Transverse colon (tissue), 4 donors: ENCODE measurements at regions not wholly inside any gene's neighbourhood (a gene's known extent, or its start where the extent isn't known, plus 50 kb on each side); places are given as distances from the start of the nearest gene placed in this dataset.

ENCODE experiments used
- DNase-seq: peaks from one replicate; pipeline ENCODE4 v3.0.0-alpha.2; 2019
- H3K27ac ChIP-seq, 4 donors: fragments of 200-600 bp; sonication (generic); 2 replicates each; pipeline ENCODE4 v1.5.1; 2016 to 2018; ENCODE audit warnings: inconsistent platforms in 4 of 4
- H3K27me3 ChIP-seq: fragments of 200-600 bp; sonication (generic); 2 replicates; pipeline ENCODE4 v1.5.1; 2017; ENCODE audit warnings: inconsistent platforms
- H3K36me3 ChIP-seq, 4 donors: fragments of 200-600 bp; sonication (generic); 2 replicates each; pipeline ENCODE4 v1.5.1; 2017 to 2019; ENCODE audit warnings: inconsistent platforms in 4 of 4
- H3K4me1 ChIP-seq, 4 donors: fragments of 200-600 bp; sonication (generic); 2 replicates each; pipeline ENCODE4 v1.5.1; 2017 to 2020; ENCODE audit warnings: inconsistent platforms in 4 of 4
- H3K4me3 ChIP-seq, 4 donors: fragments of 200-600 bp; sonication (generic); 1 replicate in 1 of 4; 2 replicates in 3 of 4; pipeline versions ENCODE4 v1.5.1 to v1.6.1; 2017 to 2019; ENCODE audit warnings: inconsistent platforms in 4 of 4
- H3K9me3 ChIP-seq, 2 donors: fragments of 200-600 bp; sonication (generic); 2 replicates each; pipeline ENCODE4 v1.5.1; 2017 to 2019; ENCODE audit warnings: inconsistent platforms in 2 of 2
- CTCF ChIP-seq, 5 experiments: fragments of 200-600 bp in 3 of 5; fragments of 450-650 bp in 2 of 5; sonication (generic) in 3 of 5; IDR thresholded peaks; 1 replicate in 2 of 5; 2 replicates in 3 of 5; pipeline ENCODE4 v1.5.1; 2016 to 2017; ENCODE audit warnings: antibody characterized with exemption in 5 of 5, inconsistent platforms in 3 of 5, mild to moderate bottlenecking in 2 of 5, moderate library complexity in 1 of 5
- EP300 ChIP-seq: sonication (generic); formaldehyde crosslinking; IDR thresholded peaks from one replicate; pipeline ENCODE4 v1.6.1; 2017; ENCODE audit warnings: antibody characterized with exemption, low read depth
- POLR2A ChIP-seq: fragments of 450-650 bp; IDR thresholded peaks from one replicate; pipeline ENCODE4 v1.6.1; 2016; ENCODE audit warnings: antibody characterized with exemption, mild to moderate bottlenecking, moderate library complexity
- POLR2AphosphoS5 ChIP-seq, 3 donors: sonication (generic); formaldehyde crosslinking; IDR thresholded peaks; one replicate each; pipeline ENCODE4 v1.6.1; 2016; ENCODE audit warnings: antibody characterized with exemption in 3 of 3
- WGBS, 2 donors: methylation state at CpG; one replicate each; pipeline ENCODE4 v1.1.5; 2018; ENCODE audit warnings: low coverage in 1 of 2; 5-methylcytosine and 5-hydroxymethylcytosine counted together
- in situ Hi-C, 4 donors: fragments of 200-750 bp; cut with MboI; loops; one replicate each; pipeline versions ENCODE4 v1.15.0 to v1.15.1; 2017; ENCODE audit warnings: low sequenced_read_pairs in 3 of 4, low pct_ligation_motif_present in 1 of 4, low pct_unique_long_range_greater_than_20kb in 1 of 4
- intact Hi-C: fragments of 100-400 bp; cut with DNase I; formaldehyde crosslinking; loops from one replicate; pipeline ENCODE4 v1.15.1; 2023; ENCODE audit warnings: low total_unique reads

GRCh38 chr3:30273304-30274072 is 332.9 kb upstream of the TGFBR2 start:
- DNase-seq, result no peak
- no peak overlapping the region for H3K4me3 ChIP-seq
- 40 to 76% methylated on average over 2 of the region's 2 CpGs for WGBS, 2 donors
- intact Hi-C loops, result no loop called here
- no peak overlapping the region for H3K27ac ChIP-seq
- in situ Hi-C loops, result no loop called here
- H3K9me3 ChIP-seq, result no peaks in the 10 kb centered on the region
- TF ChIP-seq POLR2A, result no peak
- no peak for TF ChIP-seq CTCF (IDR thresholded peaks at IDR 0.05)
- TF ChIP-seq EP300, result no peak
- no peak for TF ChIP-seq POLR2AphosphoS5 (IDR thresholded peaks at IDR 0.05)
- no peaks in the 10 kb centered on the region for H3K36me3 ChIP-seq
- no peaks in the 10 kb centered on the region for H3K4me1 ChIP-seq
- H3K27me3 ChIP-seq, result no peaks in the 10 kb centered on the region

- DNase-seq, result no peak
- no peaks in the 10 kb centered on the region for H3K9me3 ChIP-seq
- H3K27ac ChIP-seq, result no peak overlapping the region
- no peaks in the 10 kb centered on the region for H3K27me3 ChIP-seq
- H3K36me3 ChIP-seq, result no peaks in the 10 kb centered on the region
- TF ChIP-seq POLR2AphosphoS5 (IDR thresholded peaks at IDR 0.05) (no peak), POLR2A (no peak), CTCF (IDR thresholded peaks at IDR 0.05) (no peak), EP300 (no peak)
- no peak overlapping the region for H3K4me3 ChIP-seq
- peaks cover 0 to 6% (median 0%) of the 10 kb centered on the region in 4 donors for H3K4me1 ChIP-seq
- intact Hi-C loops (no loop called here), in situ Hi-C loops (no loop called here)
These were observed 328.9 kb upstream of the TGFBR2 start for GRCh38 chr3:30277494-30277893.

- Histone ChIP-seq H3K4me1 (peaks cover 9 to 16% (median 11%) of the 10 kb centered on the region in 4 donors), H3K4me3 (no peak overlapping the region), H3K27me3 (no peaks in the 10 kb centered on the region), H3K9me3 (no peaks in the 10 kb centered on the region), H3K36me3 (no peaks in the 10 kb centered on the region), H3K27ac (no peak overlapping the region)
- TF ChIP-seq POLR2A, result no peak
- TF ChIP-seq CTCF (IDR thresholded peaks at IDR 0.05), result no peak
- TF ChIP-seq POLR2AphosphoS5 (IDR thresholded peaks at IDR 0.05), result no peak
- no peak for TF ChIP-seq EP300
- in situ Hi-C loops (no loop called here), intact Hi-C loops (no loop called here)
- DNase-seq, result no peak
- 81 to 90% methylated on average over 1 of the region's 1 CpG for WGBS, 2 donors
These were observed 324.9 kb upstream of the TGFBR2 start for GRCh38 chr3:30281526-30281925.

GRCh38 chr3:30282154-30282696 is 324.2 kb upstream of the TGFBR2 start:
- DNase-seq, result no peak
- Histone ChIP-seq H3K27ac (no peak overlapping the region), H3K36me3 (no peaks in the 10 kb centered on the region), H3K4me1 (peaks cover 9 to 19% (median 12%) of the 10 kb centered on the region in 4 donors), H3K9me3 (no peaks in the 10 kb centered on the region), H3K27me3 (no peaks in the 10 kb centered on the region), H3K4me3 (no peak overlapping the region)
- TF ChIP-seq CTCF (IDR thresholded peaks at IDR 0.05) (no peak), EP300 (no peak), POLR2A (no peak), POLR2AphosphoS5 (IDR thresholded peaks at IDR 0.05) (no peak)
- 46 to 87% methylated on average over 3 of the region's 3 CpGs for WGBS, 2 donors
- intact Hi-C loops (no loop called here), in situ Hi-C loops (no loop called here)
